ENCODE measurements at regions not wholly inside any gene's neighbourhood (a gene's known extent, or its start where the extent isn't known, plus 50 kb on each side); places are given as distances from the start of the nearest gene placed in this dataset.

GRCh38 chr6:91152824-91153223, 566.0 kb upstream of the MAP3K7 start:
- TF ChIP-seq CTCF (IDR thresholded peaks at IDR 0.05) (no peak), POLR2A (IDR thresholded peaks at IDR 0.05) (no peak)

Measured in thyroid gland (tissue), 4 donors.